Heart left ventricle (tissue), 16 donors: ENCODE measurements at regions not wholly inside any gene's neighbourhood (a gene's known extent, or its start where the extent isn't known, plus 50 kb on each side); places are given as distances from the start of the nearest gene placed in this dataset.

Source experiments
- ATAC-seq, 4 donors: fragments of 200-7000 bp; cut with Tn5 transposase; one replicate each; pipeline ENCODE4 v1.9.1; 2020 to 2022; ENCODE audit warnings: moderate library complexity in 4 of 4, mild to moderate bottlenecking in 3 of 4, moderate number of reproducible peaks in 1 of 4
- DNase-seq, 5 donors: peaks; one replicate each; pipeline ENCODE4 v3.0.0-alpha.2; 2020
- H3K27ac ChIP-seq, 12 donors: fragments of 200-600 bp; sonication (generic) in 4 of 12; one replicate each; pipeline versions ENCODE4 v1.5.0 to v1.8.0; 2016 to 2022; ENCODE audit warnings: mild to moderate bottlenecking in 2 of 12
- H3K27me3 ChIP-seq, 9 donors: fragments of 200-600 bp; sonication (generic) in 2 of 9; one replicate each; pipeline versions ENCODE4 v1.5.1 to v1.8.0; 2016 to 2022; ENCODE audit warnings: mild to moderate bottlenecking in 3 of 9
- H3K36me3 ChIP-seq, 9 donors: fragments of 200-600 bp; sonication (generic) in 2 of 9; one replicate each; pipeline versions ENCODE4 v1.5.0 to v1.8.0; 2018 to 2022; ENCODE audit warnings: mild to moderate bottlenecking in 2 of 9
- H3K4me1 ChIP-seq, 12 donors: fragments of 200-600 bp; sonication (generic) in 4 of 12; one replicate each; pipeline versions ENCODE4 v1.5.0 to v1.8.0; 2016 to 2022; ENCODE audit warnings: mild to moderate bottlenecking in 3 of 12
- H3K4me3 ChIP-seq, 12 donors: fragments of 200-600 bp; sonication (generic) in 4 of 12; one replicate each; pipeline versions ENCODE4 v1.5.0 to v1.8.0; 2017 to 2022; ENCODE audit warnings: mild to moderate bottlenecking in 9 of 12, moderate library complexity in 4 of 12
- H3K9me3 ChIP-seq, 12 donors: fragments of 200-600 bp; sonication (generic) in 4 of 12; one replicate each; pipeline versions ENCODE4 v1.5.0 to v1.8.0; 2016 to 2022; ENCODE audit warnings: mild to moderate bottlenecking in 1 of 12
- POLR2A ChIP-seq, 2 donors: fragments of 450-650 bp; IDR thresholded peaks; one replicate each; pipeline ENCODE4 v1.6.1; 2017; ENCODE audit warnings: antibody characterized with exemption in 2 of 2, mild to moderate bottlenecking in 2 of 2, moderate library complexity in 2 of 2
- WGBS, 4 donors: extraction: QIAGEN DNeasy Blood & Tissue Kit in 2 of 4; methylation state at CpG; one replicate each; pipeline versions ENCODE4 v1.1.5 to v1.1.7; 2013 to 2018; 5-methylcytosine and 5-hydroxymethylcytosine counted together
- intact Hi-C, 10 donors: fragments of 100-400 bp; cut with DNase I; formaldehyde crosslinking; loops; one replicate each; pipeline versions ENCODE4 v1.11.1 to v1.14.2; 2022
- TF ChIP-seq, protein P1 (sequence below), 12 donors: fragments of 200-600 bp; sonication (generic) in 4 of 12; IDR thresholded peaks; one replicate each; pipeline versions ENCODE4 v1.5.0 to v1.8.0; 2018 to 2022; ENCODE audit warnings: antibody characterized with exemption in 12 of 12, mild to moderate bottlenecking in 5 of 12
- donor health status: ischemic (EF 13 %, LVEDD 7.1; RV severe dilation, severe dysfunction).
- donor health status: healthy with polysubstance abuse.
- donor health status: DM: no; HTN: yes; CAD: no.
- donor health status: DM: no; HTN: no; CAD: no.
- donor health status: ischemic (EF 25% LVEDD 6.9; RV normal size, moderate dysfunction).
- donor health status: ischemic (EF 25% LVEDD 5.7; RV mildly dilated, moderate dysfunction).
- donor health status: healthy.
- donor health status: DM: yes; HTN: yes; CAD: no.
- donor health status: ischemic (EF 35%, LVEDD 5.7; RV mildly dilated, moderate dysfunction).
- donor health status: nonischemic (EF 11% LVEDD 7.7; RV severe dilation, severe dysfunction).
- donor health status: DM: yes; HTN: yes; CAD: no.
- donor health status: PGD.
- donor health status: ischemic (EF 29% LVEDD 5.4; RV normal size, mild dysfunction).
- donor health status: nonischemic (EF 23%, LVEDD 6.1; RV moderate dilation, normal function).

DNA sequence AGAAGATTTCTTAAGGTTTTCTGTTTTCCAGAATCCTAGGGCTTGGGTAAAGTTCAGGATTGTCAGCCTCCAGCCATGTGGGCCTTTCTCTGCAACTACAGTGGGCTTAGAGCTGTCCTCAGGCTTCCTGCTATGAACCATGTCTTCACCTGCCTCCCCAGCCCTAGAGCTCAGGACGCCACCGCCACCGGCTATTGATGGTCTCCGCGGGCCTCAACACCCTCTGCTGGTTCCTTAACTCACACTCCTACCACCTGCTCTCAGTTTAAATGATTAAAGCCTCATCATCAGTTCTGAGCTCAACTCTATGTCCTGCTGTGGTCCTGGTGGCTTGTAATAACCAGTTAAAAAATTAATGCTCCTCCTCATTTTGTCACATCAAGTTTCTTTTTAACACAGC, 221.0 kb downstream of the EFNB2 start:
- no peaks in the 10 kb centered on the region for H3K9me3 ChIP-seq
- no peak overlapping the region for H3K27ac ChIP-seq
- no peak for DNase-seq
- ATAC-seq = no peak
- no peaks in the 10 kb centered on the region for H3K4me1 ChIP-seq
- H3K36me3 ChIP-seq = no peaks in the 10 kb centered on the region
- TF ChIP-seq, protein P1, sequence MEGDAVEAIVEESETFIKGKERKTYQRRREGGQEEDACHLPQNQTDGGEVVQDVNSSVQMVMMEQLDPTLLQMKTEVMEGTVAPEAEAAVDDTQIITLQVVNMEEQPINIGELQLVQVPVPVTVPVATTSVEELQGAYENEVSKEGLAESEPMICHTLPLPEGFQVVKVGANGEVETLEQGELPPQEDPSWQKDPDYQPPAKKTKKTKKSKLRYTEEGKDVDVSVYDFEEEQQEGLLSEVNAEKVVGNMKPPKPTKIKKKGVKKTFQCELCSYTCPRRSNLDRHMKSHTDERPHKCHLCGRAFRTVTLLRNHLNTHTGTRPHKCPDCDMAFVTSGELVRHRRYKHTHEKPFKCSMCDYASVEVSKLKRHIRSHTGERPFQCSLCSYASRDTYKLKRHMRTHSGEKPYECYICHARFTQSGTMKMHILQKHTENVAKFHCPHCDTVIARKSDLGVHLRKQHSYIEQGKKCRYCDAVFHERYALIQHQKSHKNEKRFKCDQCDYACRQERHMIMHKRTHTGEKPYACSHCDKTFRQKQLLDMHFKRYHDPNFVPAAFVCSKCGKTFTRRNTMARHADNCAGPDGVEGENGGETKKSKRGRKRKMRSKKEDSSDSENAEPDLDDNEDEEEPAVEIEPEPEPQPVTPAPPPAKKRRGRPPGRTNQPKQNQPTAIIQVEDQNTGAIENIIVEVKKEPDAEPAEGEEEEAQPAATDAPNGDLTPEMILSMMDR (IDR thresholded peaks at IDR 0.05) = no peak
- TF ChIP-seq POLR2A (IDR thresholded peaks at IDR 0.05) = no peak
- WGBS, 4 donors = 74 to 97% (median 85%) methylated on average over 5 of the region's 5 CpGs
- intact Hi-C loops = no loop called here
- H3K4me3 ChIP-seq = no peak overlapping the region
- H3K27me3 ChIP-seq = no peaks in the 10 kb centered on the region

DNA sequence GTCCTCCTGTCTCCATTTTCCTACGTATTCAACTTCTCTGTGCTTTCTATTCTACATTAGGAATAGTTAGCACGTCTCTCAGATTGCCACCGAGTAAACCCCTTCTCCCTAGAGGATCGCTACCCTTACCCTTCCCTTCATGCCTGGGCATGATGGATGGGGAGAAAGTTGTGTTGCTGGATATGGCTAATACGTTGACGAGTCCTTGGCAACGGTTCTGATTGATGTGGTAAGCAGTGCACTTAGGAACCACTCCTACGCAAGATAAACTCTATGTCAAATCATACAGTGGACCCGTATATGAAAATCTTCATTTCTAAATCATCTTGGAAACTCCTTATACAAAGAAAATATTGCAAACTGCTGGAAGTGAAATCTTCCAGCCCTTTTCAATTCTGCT, 224.5 kb downstream of the EFNB2 start:
- H3K9me3 ChIP-seq = peaks cover 0 to 9% (median 0%) of the 10 kb centered on the region in 12 donors
- DNase-seq = no peak
- WGBS, 4 donors = 63 to 71% (median 66%) methylated on average over 9 of the region's 9 CpGs
- no peak overlapping the region for H3K27ac ChIP-seq
- intact Hi-C loops = no loop called here
- H3K27me3 ChIP-seq = no peaks in the 10 kb centered on the region
- H3K36me3 ChIP-seq = no peaks in the 10 kb centered on the region
- H3K4me3 ChIP-seq = no peak overlapping the region
- H3K4me1 ChIP-seq = no peaks in the 10 kb centered on the region
- no peak for TF ChIP-seq POLR2A (IDR thresholded peaks at IDR 0.05)
- TF ChIP-seq, protein P1 (IDR thresholded peaks at IDR 0.05) = no peak
- no peak for ATAC-seq

DNA sequence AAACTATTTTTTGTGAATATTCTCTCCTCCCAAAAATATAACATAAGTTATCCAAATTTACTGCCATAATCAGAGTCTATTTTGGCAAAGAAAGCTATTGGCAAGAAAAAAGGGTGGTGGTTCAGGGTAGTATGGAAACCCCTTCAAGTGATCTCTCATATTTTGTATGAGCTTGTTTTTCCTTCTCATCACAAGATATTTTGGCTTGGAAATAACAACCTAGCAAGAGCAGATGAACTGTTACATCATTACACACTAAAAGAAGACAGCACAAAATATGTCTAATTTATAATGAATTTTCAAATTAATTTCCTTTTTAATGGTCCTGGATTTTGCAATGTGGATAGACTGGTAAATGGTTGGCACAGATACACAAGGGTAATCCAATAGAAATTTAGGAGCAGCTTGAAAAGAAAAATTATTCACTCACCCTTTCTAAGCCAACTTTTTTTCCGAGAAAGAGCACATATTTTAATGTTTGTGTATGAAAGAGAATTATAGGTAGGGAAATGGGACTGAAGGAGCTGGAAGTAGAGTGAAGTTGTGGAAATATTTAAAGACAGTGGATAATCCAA, 225.1 kb downstream of the EFNB2 start:
- intact Hi-C loops = no loop called here
- no peak overlapping the region for H3K27ac ChIP-seq
- no peaks in the 10 kb centered on the region for H3K36me3 ChIP-seq
- H3K27me3 ChIP-seq = no peaks in the 10 kb centered on the region
- DNase-seq (no peak), ATAC-seq (no peak)
- peaks cover 0 to 9% (median 0%) of the 10 kb centered on the region in 12 donors for H3K9me3 ChIP-seq
- TF ChIP-seq, protein P1 (IDR thresholded peaks at IDR 0.05) = no peak
- TF ChIP-seq POLR2A (IDR thresholded peaks at IDR 0.05) = no peak
- H3K4me3 ChIP-seq = no peak overlapping the region
- 92 to 98% (median 94%) methylated on average over 1 of the region's 1 CpG for WGBS, 4 donors
- H3K4me1 ChIP-seq = no peaks in the 10 kb centered on the region

DNA sequence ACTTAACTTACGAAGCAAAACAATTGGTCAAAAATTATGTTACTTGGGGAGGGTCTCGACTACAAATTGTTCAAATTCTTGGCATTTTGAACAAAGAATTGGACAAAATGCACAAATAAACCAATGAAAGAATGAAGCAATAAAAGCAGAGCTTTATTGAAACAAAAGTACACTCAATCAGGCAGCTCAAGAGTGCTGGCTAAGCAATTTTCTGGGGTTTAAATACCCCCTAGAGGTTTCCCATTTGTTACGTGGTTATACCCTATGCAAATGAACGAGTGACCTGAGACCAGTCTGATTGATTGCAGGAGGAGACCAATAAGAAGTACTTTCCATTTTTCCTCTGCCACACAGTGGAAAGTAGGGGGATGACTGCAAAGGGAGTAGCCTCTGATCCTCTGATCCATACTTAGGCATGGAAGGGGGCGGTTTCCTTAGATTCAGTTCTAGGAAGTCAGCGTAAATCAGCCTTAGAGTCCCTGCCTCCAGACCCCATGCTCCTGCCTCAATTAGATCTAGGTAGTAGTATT, 228.6 kb downstream of the EFNB2 start:
- Histone ChIP-seq H3K27me3 (no peaks in the 10 kb centered on the region), H3K27ac (no peak overlapping the region), H3K4me1 (no peaks in the 10 kb centered on the region), H3K36me3 (no peaks in the 10 kb centered on the region), H3K4me3 (no peak overlapping the region), H3K9me3 (peaks cover 0 to 27% (median 4%) of the 10 kb centered on the region in 12 donors)
- no peak for TF ChIP-seq POLR2A (IDR thresholded peaks at IDR 0.05)
- TF ChIP-seq, protein P1 (IDR thresholded peaks at IDR 0.05) = no peak
- DNase-seq (no peak), ATAC-seq (no peak)
- intact Hi-C loops = no loop called here
- WGBS, 4 donors = 83 to 94% (median 89%) methylated on average over 6 of the region's 6 CpGs
